K562 (cell line): ENCODE measurements at regions not wholly inside any gene's neighbourhood (a gene's known extent, or its start where the extent isn't known, plus 50 kb on each side); places are given as distances from the start of the nearest gene placed in this dataset.

Source experiments
- ATAC-seq: fragments of 200-7000 bp; cut with Tn5 transposase; 3 replicates; pipeline ENCODE4 v1.9.1; 2020; ENCODE audit warnings: moderate library complexity
- BruUV-seq: library from RNA; stranded (reverse); fragments of 400-500 nt; replicated peaks from 2 replicates; lab custom pipeline; 2021; lab: Mats Ljungman, UMichigan
- CTCF ChIA-PET: fragments of 300-600 bp; formaldehyde crosslinking; extraction: SDS; loops from one replicate; lab custom pipeline; 2021; ENCODE audit warnings: low intra/inter-chr PET ratio; lab: Yijun Ruan, JAX
- POLR2A ChIA-PET: fragments of 300-600, 350-650 bp; sonication (Branson Sonifier 250); formaldehyde crosslinking; extraction: SDS; loops from one replicate; lab custom pipeline; 2021; ENCODE audit warnings: antibody characterized with exemption, inconsistent platforms; lab: Yijun Ruan, JAX
- DNase-seq, 4 experiments: peaks; one replicate each; pipeline versions ENCODE4 v3.0.0 to v3.0.0-alpha.2; 2011 to 2018; ENCODE audit warnings: low spot score in 3 of 4, mixed read lengths in 3 of 4; ENCODE audit errors: extremely low read depth in 1 of 4
- FAIRE-seq: peaks from 2 replicates; lab custom pipeline; 2011; peaks lifted over from hg19 to GRCh38; lab: Jason Lieb, UNC
- H2AFZ ChIP-seq: 2 replicates; pipeline ENCODE4 v1.6.0; 2011; ENCODE audit warnings: low read depth, low read length, control low read depth, inconsistent platforms
- H3K27ac ChIP-seq: fragments of 200-600 bp; 3 replicates; pipeline ENCODE4 v1.8.0; 2011; ENCODE audit warnings: low read depth, mild to moderate bottlenecking, control low read depth, inconsistent platforms, low read length, moderate library complexity, mixed read lengths; ENCODE audit errors: extremely low read depth
- H3K27me3 ChIP-seq, 2 experiments: fragments of 300-600 bp in 1 of 2; 2 replicates in 1 of 2; 3 replicates in 1 of 2; pipeline versions ENCODE4 v1.6.0 to v1.8.0; 2011; ENCODE audit warnings: inconsistent platforms in 2 of 2, low read length in 2 of 2, mild to moderate bottlenecking in 1 of 2, mixed read lengths in 1 of 2, moderate library complexity in 1 of 2; ENCODE audit not compliant: control insufficient read depth in 2 of 2, insufficient read depth in 2 of 2
- H3K36me3 ChIP-seq: fragments of 300-600 bp; 3 replicates; pipeline ENCODE4 v1.8.0; 2011; ENCODE audit warnings: mild to moderate bottlenecking, low read length, inconsistent platforms; ENCODE audit not compliant: control insufficient read depth, insufficient read depth
- H3K4me1 ChIP-seq, 2 experiments: fragments of 200-600 bp in 1 of 2; replicated peaks in 1 of 2; 2 replicates in 1 of 2; 3 replicates in 1 of 2; pipeline versions ENCODE4 v1.5.1 to v1.8.0; 2011; ENCODE audit warnings: inconsistent platforms in 2 of 2, low read length in 2 of 2, mild to moderate bottlenecking in 1 of 2, mixed read lengths in 1 of 2, moderate library complexity in 1 of 2; ENCODE audit not compliant: control insufficient read depth in 2 of 2, insufficient read depth in 2 of 2
- H3K4me2 ChIP-seq: 2 replicates; pipeline ENCODE4 v1.6.1; 2011; ENCODE audit warnings: low read length, control low read depth, inconsistent platforms, mixed read lengths; ENCODE audit not compliant: insufficient read depth
- H3K4me3 ChIP-seq: fragments of 200-600 bp; sonication (generic), shearing (Covaris generic); 2 replicates; pipeline ENCODE4 v1.5.1; 2016; ENCODE audit warnings: control low read depth, inconsistent platforms
- H3K79me2 ChIP-seq: fragments of 200-600 bp; 3 replicates; pipeline ENCODE4 v1.8.0; 2011; ENCODE audit warnings: low read length, inconsistent platforms; ENCODE audit not compliant: control insufficient read depth, insufficient read depth
- H3K9ac ChIP-seq, 2 experiments: 2 replicates each; pipeline versions ENCODE4 v1.6.0 to v1.6.1; 2011; ENCODE audit warnings: low read depth in 2 of 2, low read length in 2 of 2, control low read depth in 1 of 2, inconsistent platforms in 1 of 2, mild to moderate bottlenecking in 1 of 2, mixed read lengths in 1 of 2; ENCODE audit not compliant: insufficient read depth in 1 of 2
- H3K9me1 ChIP-seq: one replicate; pipeline ENCODE4 v1.6.0; 2011; ENCODE audit warnings: inconsistent platforms, mild to moderate bottlenecking, low read length, moderate library complexity; ENCODE audit not compliant: control insufficient read depth, insufficient read depth
- H3K9me3 ChIP-seq: replicated peaks from 2 replicates; pipeline ENCODE4 v1.5.1; 2011; ENCODE audit warnings: low read depth, low read length, inconsistent platforms; ENCODE audit not compliant: control insufficient read depth, insufficient read depth
- H4K20me1 ChIP-seq: replicated peaks from 2 replicates; pipeline ENCODE4 v1.6.1; 2011; ENCODE audit warnings: low read length, inconsistent platforms, mixed read lengths; ENCODE audit not compliant: control insufficient read depth, insufficient read depth
- GMEB1 ChIP-seq: fragments of 250-450 bp; sonication (Bioruptor Pico); IDR thresholded peaks from 2 replicates; pipeline ENCODE4 v1.4.0; 2020; ENCODE audit warnings: mild to moderate bottlenecking
- PCBP2 ChIP-seq: fragments of 200-400 bp; formaldehyde crosslinking; IDR thresholded peaks from 2 replicates; pipeline ENCODE4 v1.6.1; 2018; ENCODE audit warnings: low read length, low read depth, mild to moderate bottlenecking, moderate library complexity; ENCODE audit not compliant: poor library complexity, severe bottlenecking
- PTBP1 ChIP-seq: fragments of 200-400 bp; formaldehyde crosslinking; IDR thresholded peaks from 2 replicates; pipeline ENCODE4 v1.6.1; 2017; ENCODE audit warnings: low read depth, low read length
- PTTG1 ChIP-seq: fragments of 450-650 bp; IDR thresholded peaks from 2 replicates; pipeline ENCODE4 v1.6.1; 2016; ENCODE audit warnings: low read depth, mild to moderate bottlenecking, missing genetic modification characterization, missing compliant biosample characterization
- WGBS: fragments of 100-300 bp; shearing (Covaris generic); methylation state at CpG from one replicate; pipeline ENCODE4 v1.1.6; 2016; ENCODE audit warnings: low coverage, mixed read lengths; ENCODE audit not compliant: insufficient coverage; ENCODE audit errors: missing lambda C conversion rate; 5-methylcytosine and 5-hydroxymethylcytosine counted together
- in situ Hi-C: fragments of 300-500 bp; cut with MboI; formaldehyde crosslinking; loops from 4 replicates; pipeline ENCODE4 v1.15.0; 2018; ENCODE audit warnings: inconsistent platforms, mixed read lengths
- intact Hi-C: fragments of 100-400 bp; cut with micrococcal nuclease; formaldehyde crosslinking; loops from 2 replicates; pipeline ENCODE4 v1.14.2; 2022
- TF ChIP-seq, protein P1 (sequence below): IDR thresholded peaks from 2 replicates; pipeline ENCODE4 v1.6.1; 2011; ENCODE audit not compliant: insufficient read length; ENCODE audit errors: extremely low read depth
- TF ChIP-seq, protein P2 (sequence below): fragments of 250-450 bp; sonication (Bioruptor Pico); IDR thresholded peaks from 2 replicates; pipeline ENCODE4 v1.8.0; 2021; ENCODE audit warnings: mild to moderate bottlenecking, moderate library complexity

GRCh38 chr11:7196396-7197146, 55.1 kb upstream of the SYT9 start:
- Histone ChIP-seq H3K9me3 (no peaks in the 10 kb centered on the region), H3K4me1 (no peaks in the 10 kb centered on the region), H3K36me3 (no peaks in the 10 kb centered on the region), H3K4me2 (no peak overlapping the region), H3K9ac (no peak overlapping the region), H4K20me1 (no peaks in the 10 kb centered on the region), H3K9me1 (no peaks in the 10 kb centered on the region), H3K27me3 (no peaks in the 10 kb centered on the region), H3K27ac (no peak overlapping the region), H2AFZ (no peak overlapping the region), H3K4me3 (no peak overlapping the region), H3K79me2 (no peaks in the 10 kb centered on the region)
- CTCF ChIA-PET: no interaction called here
- 0% methylated on average over 1 of the region's 1 CpG for WGBS
- in situ Hi-C loops: no loop called here
- BruUV-seq: no TSS peak
- intact Hi-C loops: no loop called here
- FAIRE-seq: no peak
- TF ChIP-seq, protein P1, sequence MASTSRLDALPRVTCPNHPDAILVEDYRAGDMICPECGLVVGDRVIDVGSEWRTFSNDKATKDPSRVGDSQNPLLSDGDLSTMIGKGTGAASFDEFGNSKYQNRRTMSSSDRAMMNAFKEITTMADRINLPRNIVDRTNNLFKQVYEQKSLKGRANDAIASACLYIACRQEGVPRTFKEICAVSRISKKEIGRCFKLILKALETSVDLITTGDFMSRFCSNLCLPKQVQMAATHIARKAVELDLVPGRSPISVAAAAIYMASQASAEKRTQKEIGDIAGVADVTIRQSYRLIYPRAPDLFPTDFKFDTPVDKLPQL: no peak
- TF ChIP-seq PTBP1 (no peak), PTTG1 (no peak), PCBP2 (no peak), GMEB1 (CRISPR knock-in tag) (no peak)
- TF ChIP-seq, protein P2, sequence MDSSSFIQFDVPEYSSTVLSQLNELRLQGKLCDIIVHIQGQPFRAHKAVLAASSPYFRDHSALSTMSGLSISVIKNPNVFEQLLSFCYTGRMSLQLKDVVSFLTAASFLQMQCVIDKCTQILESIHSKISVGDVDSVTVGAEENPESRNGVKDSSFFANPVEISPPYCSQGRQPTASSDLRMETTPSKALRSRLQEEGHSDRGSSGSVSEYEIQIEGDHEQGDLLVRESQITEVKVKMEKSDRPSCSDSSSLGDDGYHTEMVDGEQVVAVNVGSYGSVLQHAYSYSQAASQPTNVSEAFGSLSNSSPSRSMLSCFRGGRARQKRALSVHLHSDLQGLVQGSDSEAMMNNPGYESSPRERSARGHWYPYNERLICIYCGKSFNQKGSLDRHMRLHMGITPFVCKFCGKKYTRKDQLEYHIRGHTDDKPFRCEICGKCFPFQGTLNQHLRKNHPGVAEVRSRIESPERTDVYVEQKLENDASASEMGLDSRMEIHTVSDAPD (CRISPR knock-in tag): no peak
- POLR2A ChIA-PET: interaction anchor here (1.4 kb wide), 1 partner anchor 8 kb away, joined by 3 read pairs; no protein-coding TSS in a partner anchor
- no peak for DNase-seq
- no peak for ATAC-seq
